ENCODE measurements at regions not wholly inside any gene's neighbourhood (a gene's known extent, or its start where the extent isn't known, plus 50 kb on each side); places are given as distances from the start of the nearest gene placed in this dataset.

- DNase-seq (ENCODE audit: extremely low read depth in 1 of 2, low read depth in 1 of 2), result no peak
These were observed 261.4 kb upstream of the PRDM1 start for GRCh38 chr6:105824732-105825131.

- no peak for DNase-seq (ENCODE audit: extremely low read depth in 1 of 2, low read depth in 1 of 2)
These were observed 264.4 kb upstream of the PRDM1 start for GRCh38 chr6:105821777-105822176.

GRCh38 chr6:105821027-105821426 lies 265.1 kb upstream of the PRDM1 start:
- no peak for DNase-seq (ENCODE audit: extremely low read depth in 1 of 2, low read depth in 1 of 2)

- DNase-seq (ENCODE audit: extremely low read depth in 1 of 2, low read depth in 1 of 2), result no peak
These were observed 266.4 kb upstream of the PRDM1 start for GRCh38 chr6:105819745-105820144.

GRCh38 chr6:105818505-105818904 lies 267.6 kb upstream of the PRDM1 start:
- DNase-seq (ENCODE audit: extremely low read depth in 1 of 2, low read depth in 1 of 2), result no peak

- DNase-seq (ENCODE audit: extremely low read depth in 1 of 2, low read depth in 1 of 2), result no peak
These were observed 268.2 kb upstream of the PRDM1 start for GRCh38 chr6:105817961-105818360.

- DNase-seq (ENCODE audit: extremely low read depth in 1 of 2, low read depth in 1 of 2), result no peak
These were observed 268.8 kb upstream of the PRDM1 start for GRCh38 chr6:105817370-105817769.

- no peak for DNase-seq (ENCODE audit: extremely low read depth in 1 of 2, low read depth in 1 of 2)
These were observed 269.3 kb upstream of the PRDM1 start for GRCh38 chr6:105816847-105817246.

GRCh38 chr6:105815661-105816555 lies 270.2 kb upstream of the PRDM1 start:
- no peak for DNase-seq (ENCODE audit: extremely low read depth in 1 of 2, low read depth in 1 of 2)

- no peak for DNase-seq (ENCODE audit: extremely low read depth in 1 of 2, low read depth in 1 of 2)
These were observed 271.2 kb upstream of the PRDM1 start for GRCh38 chr6:105814745-105815536.

- DNase-seq (ENCODE audit: extremely low read depth in 1 of 2, low read depth in 1 of 2), result no peak
These were observed 275.1 kb upstream of the PRDM1 start for GRCh38 chr6:105810922-105811482.

GRCh38 chr6:105810105-105810921 lies 275.8 kb upstream of the PRDM1 start:
- peak; percentile 25 to 64 for DNase-seq (ENCODE audit: extremely low read depth in 1 of 2, low read depth in 1 of 2)

- no peak for DNase-seq (ENCODE audit: extremely low read depth in 1 of 2, low read depth in 1 of 2)
These were observed 277.6 kb upstream of the PRDM1 start for GRCh38 chr6:105808571-105808970.

GRCh38 chr6:105807905-105808304 lies 278.2 kb upstream of the PRDM1 start:
- DNase-seq (ENCODE audit: extremely low read depth in 1 of 2, low read depth in 1 of 2), result no peak

GRCh38 chr6:105806486-105806920 lies 279.6 kb upstream of the PRDM1 start:
- no peak for DNase-seq (ENCODE audit: extremely low read depth in 1 of 2, low read depth in 1 of 2)

GRCh38 chr6:105805501-105806023 lies 280.6 kb upstream of the PRDM1 start:
- no peak for DNase-seq (ENCODE audit: extremely low read depth in 1 of 2, low read depth in 1 of 2)

- no peak for DNase-seq (ENCODE audit: extremely low read depth in 1 of 2, low read depth in 1 of 2)
These were observed 281.7 kb upstream of the PRDM1 start for GRCh38 chr6:105804424-105804823.

GRCh38 chr6:105804000-105804399 lies 282.1 kb upstream of the PRDM1 start:
- no peak for DNase-seq (ENCODE audit: extremely low read depth in 1 of 2, low read depth in 1 of 2)

GRCh38 chr6:105803442-105803841 lies 282.7 kb upstream of the PRDM1 start:
- no peak for DNase-seq (ENCODE audit: extremely low read depth in 1 of 2, low read depth in 1 of 2)

- no peak for DNase-seq (ENCODE audit: extremely low read depth in 1 of 2, low read depth in 1 of 2)
These were observed 283.4 kb upstream of the PRDM1 start for GRCh38 chr6:105802703-105803102.
